ENCODE measurements at regions not wholly inside any gene's neighbourhood (a gene's known extent, or its start where the extent isn't known, plus 50 kb on each side); places are given as distances from the start of the nearest gene placed in this dataset.
"Not testable (repeated sequence)": the region's sequence is repeated elsewhere in the genome, so short reads cannot be mapped to it uniquely, and the experiment has no call there.

DNA sequence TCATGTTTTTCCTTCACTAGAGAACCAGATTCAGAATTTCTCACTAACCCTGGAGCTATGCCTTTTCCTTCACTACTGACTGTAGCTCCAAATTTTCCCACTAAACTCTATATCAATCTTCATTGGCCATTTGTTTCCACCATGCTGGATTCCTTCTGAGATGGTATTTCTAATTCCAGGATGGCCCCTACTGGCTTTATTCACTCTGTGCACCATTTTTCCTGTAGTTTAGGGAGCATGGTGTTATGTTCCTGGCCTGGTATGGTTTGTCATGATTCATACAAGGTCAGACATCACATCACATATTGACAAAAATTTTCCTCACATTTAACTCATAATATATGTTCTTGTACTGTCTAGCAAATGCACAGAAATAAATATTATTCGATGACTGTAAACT is 229.2 kb upstream of the TFPI start:
- no peaks in the 10 kb centered on the region for H3K9me3 ChIP-seq (ENCODE audit: low read depth, low read length, poor library complexity, severe bottlenecking)
- no peak for DNase-seq (ENCODE audit: low spot score)
- BruUV-seq (replicated peaks): no TSS peak

GRCh38 chr2:187784138-187784537 is 229.9 kb upstream of the TFPI start:
- intact Hi-C loops (cut with micrococcal nuclease; ENCODE audit: unreplicated experiment): not testable (repeated sequence)

More for the DNA sequence above, 229.2 kb upstream of the TFPI start:
- intact Hi-C loops (cut with micrococcal nuclease; ENCODE audit: unreplicated experiment): no loop called here
- no peak overlapping the region for H3K4me3 ChIP-seq (ENCODE audit: low read depth, low read length, poor library complexity, severe bottlenecking)
- H3K4me1 ChIP-seq (ENCODE audit: insufficient read depth, low read length, poor library complexity, severe bottlenecking): no peaks in the 10 kb centered on the region
- POLR2A ChIA-PET (ENCODE audit: low non-redundant PET): no interaction called here
- CTCF ChIA-PET: interaction anchor here (0.6 kb wide), 1 partner anchor 202 kb away, joined by 3 read pairs; no protein-coding TSS in a partner anchor
- H3K36me3 ChIP-seq (ENCODE audit: insufficient read depth, low read length, poor library complexity, severe bottlenecking): no peaks in the 10 kb centered on the region
- TF ChIP-seq EZH2 (IDR thresholded peaks at IDR 0.05; ENCODE audit: borderline replicate concordance, low read depth, low read length, poor library complexity, severe bottlenecking): no peak
- TF ChIP-seq, protein P1, sequence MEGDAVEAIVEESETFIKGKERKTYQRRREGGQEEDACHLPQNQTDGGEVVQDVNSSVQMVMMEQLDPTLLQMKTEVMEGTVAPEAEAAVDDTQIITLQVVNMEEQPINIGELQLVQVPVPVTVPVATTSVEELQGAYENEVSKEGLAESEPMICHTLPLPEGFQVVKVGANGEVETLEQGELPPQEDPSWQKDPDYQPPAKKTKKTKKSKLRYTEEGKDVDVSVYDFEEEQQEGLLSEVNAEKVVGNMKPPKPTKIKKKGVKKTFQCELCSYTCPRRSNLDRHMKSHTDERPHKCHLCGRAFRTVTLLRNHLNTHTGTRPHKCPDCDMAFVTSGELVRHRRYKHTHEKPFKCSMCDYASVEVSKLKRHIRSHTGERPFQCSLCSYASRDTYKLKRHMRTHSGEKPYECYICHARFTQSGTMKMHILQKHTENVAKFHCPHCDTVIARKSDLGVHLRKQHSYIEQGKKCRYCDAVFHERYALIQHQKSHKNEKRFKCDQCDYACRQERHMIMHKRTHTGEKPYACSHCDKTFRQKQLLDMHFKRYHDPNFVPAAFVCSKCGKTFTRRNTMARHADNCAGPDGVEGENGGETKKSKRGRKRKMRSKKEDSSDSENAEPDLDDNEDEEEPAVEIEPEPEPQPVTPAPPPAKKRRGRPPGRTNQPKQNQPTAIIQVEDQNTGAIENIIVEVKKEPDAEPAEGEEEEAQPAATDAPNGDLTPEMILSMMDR (conservative IDR thresholded peaks at IDR 0.05; ENCODE audit: low read depth, low read length): no peak
- H3K27ac ChIP-seq (ENCODE audit: low read depth, low read length, poor library complexity, severe bottlenecking): no peak overlapping the region
- H3K27me3 ChIP-seq (replicated peaks; ENCODE audit: insufficient read depth, low read depth, low read length, poor library complexity): no peaks in the 10 kb centered on the region

GRCh38 chr2:187799601-187800000 is 245.4 kb upstream of the TFPI start:
- H3K27me3 ChIP-seq (replicated peaks; ENCODE audit: insufficient read depth, low read depth, low read length, poor library complexity): no peaks in the 10 kb centered on the region
- H3K4me3 ChIP-seq (ENCODE audit: low read depth, low read length, poor library complexity, severe bottlenecking): no peak overlapping the region
- POLR2A ChIA-PET (ENCODE audit: low non-redundant PET): no interaction called here
- no TSS peak for BruUV-seq (replicated peaks)
- no peaks in the 10 kb centered on the region for H3K4me1 ChIP-seq (ENCODE audit: insufficient read depth, low read length, poor library complexity, severe bottlenecking)
- CTCF ChIA-PET: no interaction called here
- H3K36me3 ChIP-seq (ENCODE audit: insufficient read depth, low read length, poor library complexity, severe bottlenecking): no peaks in the 10 kb centered on the region
- intact Hi-C loops (cut with micrococcal nuclease; ENCODE audit: unreplicated experiment): no loop called here
- peaks cover 6% of the 10 kb centered on the region for H3K9me3 ChIP-seq (ENCODE audit: low read depth, low read length, poor library complexity, severe bottlenecking)
- TF ChIP-seq EZH2 (IDR thresholded peaks at IDR 0.05; ENCODE audit: borderline replicate concordance, low read depth, low read length, poor library complexity, severe bottlenecking): no peak
- TF ChIP-seq, protein P1 (conservative IDR thresholded peaks at IDR 0.05; ENCODE audit: low read depth, low read length): no peak
- DNase-seq (ENCODE audit: low spot score): no peak
- H3K27ac ChIP-seq (ENCODE audit: low read depth, low read length, poor library complexity, severe bottlenecking): no peak overlapping the region

More at GRCh38 chr2:187784138-187784537, 229.9 kb upstream of the TFPI start:
- POLR2A ChIA-PET (ENCODE audit: low non-redundant PET); H3K4me3 ChIP-seq (ENCODE audit: low read depth, low read length, poor library complexity, severe bottlenecking); CTCF ChIA-PET; H3K4me1 ChIP-seq (ENCODE audit: insufficient read depth, low read length, poor library complexity, severe bottlenecking); H3K27me3 ChIP-seq (replicated peaks; ENCODE audit: insufficient read depth, low read depth, low read length, poor library complexity); BruUV-seq (replicated peaks); H3K27ac ChIP-seq (ENCODE audit: low read depth, low read length, poor library complexity, severe bottlenecking); H3K9me3 ChIP-seq (ENCODE audit: low read depth, low read length, poor library complexity, severe bottlenecking); H3K36me3 ChIP-seq (ENCODE audit: insufficient read depth, low read length, poor library complexity, severe bottlenecking); DNase-seq (ENCODE audit: low spot score): not testable (repeated sequence)

- Histone ChIP-seq H3K27ac (ENCODE audit: low read depth, low read length, poor library complexity, severe bottlenecking) (no peak overlapping the region), H3K4me3 (ENCODE audit: low read depth, low read length, poor library complexity, severe bottlenecking) (no peak overlapping the region), H3K27me3 (replicated peaks; ENCODE audit: insufficient read depth, low read depth, low read length, poor library complexity) (no peaks in the 10 kb centered on the region), H3K36me3 (ENCODE audit: insufficient read depth, low read length, poor library complexity, severe bottlenecking) (no peaks in the 10 kb centered on the region), H3K4me1 (ENCODE audit: insufficient read depth, low read length, poor library complexity, severe bottlenecking) (no peaks in the 10 kb centered on the region), H3K9me3 (ENCODE audit: low read depth, low read length, poor library complexity, severe bottlenecking) (peaks cover 1% of the 10 kb centered on the region)
- intact Hi-C loops (cut with micrococcal nuclease; ENCODE audit: unreplicated experiment): no loop called here
- ChIA-PET POLR2A (ENCODE audit: low non-redundant PET) (no interaction called here), CTCF (no interaction called here)
- no TSS peak for BruUV-seq (replicated peaks)
- no peak for TF ChIP-seq EZH2 (IDR thresholded peaks at IDR 0.05; ENCODE audit: borderline replicate concordance, low read depth, low read length, poor library complexity, severe bottlenecking)
- TF ChIP-seq, protein P1 (conservative IDR thresholded peaks at IDR 0.05; ENCODE audit: low read depth, low read length): no peak
- DNase-seq (ENCODE audit: low spot score): no peak
These were observed 249.6 kb upstream of the TFPI start for GRCh38 chr2:187803816-187804215.

Data from A673 (cell line).